ENCODE measurements at regions not wholly inside any gene's neighbourhood (a gene's known extent, or its start where the extent isn't known, plus 50 kb on each side); places are given as distances from the start of the nearest gene placed in this dataset.
"Not testable (repeated sequence)": the region's sequence is repeated elsewhere in the genome, so short reads cannot be mapped to it uniquely, and the experiment has no call there.

DNA sequence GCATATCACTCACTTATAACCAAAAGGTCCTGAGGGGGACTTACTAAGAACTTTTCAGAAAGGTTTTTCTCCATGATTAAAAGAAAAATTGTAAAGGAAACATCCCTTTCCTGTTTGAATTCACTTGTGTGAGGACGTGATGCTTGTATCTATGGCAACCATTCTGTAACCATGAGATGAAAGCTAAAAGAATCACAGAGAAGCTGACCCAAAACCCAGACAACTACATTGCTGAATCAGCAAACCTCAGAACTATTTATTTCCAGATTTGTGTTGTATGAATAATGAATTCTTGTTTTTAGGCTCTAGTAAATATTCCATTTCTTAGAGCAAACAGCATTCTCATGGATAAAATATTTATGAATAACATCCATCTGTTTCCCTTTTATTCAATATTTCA, 91.2 kb downstream of the RCHY1 start:
- ChIA-PET CTCF (no interaction called here), POLR2A (no interaction called here)
- no peak overlapping the region for H3K4me3 Mint-ChIP-seq (ENCODE audit: unreplicated experiment)
- no peaks in the 10 kb centered on the region for H3K4me1 Mint-ChIP-seq (ENCODE audit: insufficient read depth, unreplicated experiment)
- H3K27me3 Mint-ChIP-seq (ENCODE audit: insufficient read depth, unreplicated experiment), result peaks cover 14% of the 10 kb centered on the region
- H3K9me3 Mint-ChIP-seq (ENCODE audit: unreplicated experiment), result no peaks in the 10 kb centered on the region
- intact Hi-C loops (cut with micrococcal nuclease), result no loop called here
- no peak for DNase-seq (ENCODE audit: unreplicated experiment)
- H3K36me3 Mint-ChIP-seq (ENCODE audit: insufficient read depth, unreplicated experiment), result no peaks in the 10 kb centered on the region
- no peak overlapping the region for H3K27ac Mint-ChIP-seq (ENCODE audit: low read depth, unreplicated experiment)
- BruUV-seq (replicated peaks), result no TSS peak
- TF ChIP-seq, protein P1, sequence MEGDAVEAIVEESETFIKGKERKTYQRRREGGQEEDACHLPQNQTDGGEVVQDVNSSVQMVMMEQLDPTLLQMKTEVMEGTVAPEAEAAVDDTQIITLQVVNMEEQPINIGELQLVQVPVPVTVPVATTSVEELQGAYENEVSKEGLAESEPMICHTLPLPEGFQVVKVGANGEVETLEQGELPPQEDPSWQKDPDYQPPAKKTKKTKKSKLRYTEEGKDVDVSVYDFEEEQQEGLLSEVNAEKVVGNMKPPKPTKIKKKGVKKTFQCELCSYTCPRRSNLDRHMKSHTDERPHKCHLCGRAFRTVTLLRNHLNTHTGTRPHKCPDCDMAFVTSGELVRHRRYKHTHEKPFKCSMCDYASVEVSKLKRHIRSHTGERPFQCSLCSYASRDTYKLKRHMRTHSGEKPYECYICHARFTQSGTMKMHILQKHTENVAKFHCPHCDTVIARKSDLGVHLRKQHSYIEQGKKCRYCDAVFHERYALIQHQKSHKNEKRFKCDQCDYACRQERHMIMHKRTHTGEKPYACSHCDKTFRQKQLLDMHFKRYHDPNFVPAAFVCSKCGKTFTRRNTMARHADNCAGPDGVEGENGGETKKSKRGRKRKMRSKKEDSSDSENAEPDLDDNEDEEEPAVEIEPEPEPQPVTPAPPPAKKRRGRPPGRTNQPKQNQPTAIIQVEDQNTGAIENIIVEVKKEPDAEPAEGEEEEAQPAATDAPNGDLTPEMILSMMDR (IDR thresholded peaks at IDR 0.05; ENCODE audit: unreplicated experiment), result no peak

DNA sequence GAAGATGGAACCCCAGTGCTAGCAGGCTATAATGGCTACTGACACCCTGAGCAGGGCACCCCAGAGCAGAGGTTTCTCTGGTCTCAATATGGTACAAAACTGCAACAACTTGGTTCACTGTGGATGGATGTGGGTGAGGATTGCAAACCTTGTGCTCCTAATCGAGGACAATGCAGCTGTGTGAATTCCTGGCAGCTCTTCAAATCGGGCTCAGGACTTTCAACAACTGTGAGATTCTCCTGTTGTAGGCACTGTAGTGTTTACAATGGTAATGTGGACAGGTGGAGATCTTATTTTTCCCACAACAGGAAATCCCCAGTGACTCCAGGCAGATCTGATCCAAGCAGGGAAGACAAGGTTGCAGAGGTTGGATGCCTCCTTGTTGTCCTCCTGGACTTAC, 101.5 kb downstream of the RCHY1 start:
- Mint-ChIP-seq H3K9me3 (ENCODE audit: unreplicated experiment) (peaks cover 7% of the 10 kb centered on the region), H3K4me3 (ENCODE audit: unreplicated experiment) (no peak overlapping the region), H3K36me3 (ENCODE audit: insufficient read depth, unreplicated experiment) (no peaks in the 10 kb centered on the region), H3K4me1 (ENCODE audit: insufficient read depth, unreplicated experiment) (peaks cover 5% of the 10 kb centered on the region), H3K27ac (ENCODE audit: low read depth, unreplicated experiment) (no peak overlapping the region), H3K27me3 (ENCODE audit: insufficient read depth, unreplicated experiment) (peaks cover 24% of the 10 kb centered on the region)
- ChIA-PET POLR2A (no interaction called here), CTCF (no interaction called here)
- no peak for DNase-seq (ENCODE audit: unreplicated experiment)
- no TSS peak for BruUV-seq (replicated peaks)
- TF ChIP-seq, protein P1 (IDR thresholded peaks at IDR 0.05; ENCODE audit: unreplicated experiment), result no peak
- intact Hi-C loops (cut with micrococcal nuclease), result no loop called here

DNA sequence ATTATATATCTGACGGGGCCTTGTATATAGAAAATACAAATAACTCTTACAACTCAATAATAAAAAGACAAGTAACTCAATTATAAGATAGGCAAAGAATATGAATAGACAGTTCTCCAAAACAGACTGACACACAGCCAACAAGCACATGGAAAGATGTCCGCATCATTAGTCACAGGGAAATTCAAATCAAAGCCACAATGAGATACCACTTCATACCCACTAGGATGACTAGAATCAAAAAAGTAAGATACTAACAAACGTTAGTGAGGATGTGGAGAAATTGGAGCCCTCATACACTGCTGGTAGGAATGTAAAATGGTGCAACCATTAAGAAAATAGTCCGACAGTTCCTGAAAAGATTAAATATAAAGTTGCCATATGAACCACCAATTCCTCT, 115.7 kb downstream of the RCHY1 start:
- Mint-ChIP-seq H3K27ac (ENCODE audit: low read depth, unreplicated experiment) (no peak overlapping the region), H3K36me3 (ENCODE audit: insufficient read depth, unreplicated experiment) (no peaks in the 10 kb centered on the region), H3K4me3 (ENCODE audit: unreplicated experiment) (no peak overlapping the region), H3K4me1 (ENCODE audit: insufficient read depth, unreplicated experiment) (no peaks in the 10 kb centered on the region), H3K27me3 (ENCODE audit: insufficient read depth, unreplicated experiment) (no peaks in the 10 kb centered on the region), H3K9me3 (ENCODE audit: unreplicated experiment) (no peaks in the 10 kb centered on the region)
- BruUV-seq (replicated peaks), result no TSS peak
- ChIA-PET POLR2A (no interaction called here), CTCF (no interaction called here)
- TF ChIP-seq, protein P1 (IDR thresholded peaks at IDR 0.05; ENCODE audit: unreplicated experiment), result no peak
- intact Hi-C loops (cut with micrococcal nuclease), result no loop called here
- DNase-seq (ENCODE audit: unreplicated experiment), result no peak

DNA sequence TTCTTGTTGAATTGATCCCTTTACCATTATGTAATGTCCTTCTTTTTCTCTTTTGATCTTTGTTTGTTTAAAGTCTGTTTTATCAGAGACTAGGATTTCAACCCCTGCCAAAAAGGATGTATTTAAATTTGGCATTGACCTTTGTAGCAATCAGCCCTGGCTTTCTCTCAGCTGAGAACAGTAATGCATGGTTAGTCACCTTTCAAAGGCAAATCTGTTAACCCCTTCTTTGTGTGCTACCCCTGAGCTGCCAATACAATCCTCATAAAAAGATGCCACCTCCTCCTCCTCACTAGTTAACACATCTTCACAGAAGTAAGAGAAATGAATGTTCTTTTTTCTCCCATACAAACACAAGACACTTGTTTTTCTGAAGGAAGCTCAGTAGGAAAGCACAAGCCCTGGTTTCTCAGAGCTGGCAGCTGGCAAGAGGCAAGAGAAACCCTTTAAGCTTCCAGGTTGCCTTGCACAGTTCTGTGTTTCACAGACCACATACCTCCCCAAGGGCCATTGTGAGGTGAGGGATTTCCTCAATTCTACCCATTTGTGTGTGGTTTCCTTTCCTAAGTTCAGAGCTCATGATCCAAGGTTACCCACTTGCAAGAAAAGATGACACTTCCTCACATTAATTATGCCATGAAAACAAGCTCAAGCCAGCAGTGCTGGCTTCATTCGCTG, 122.6 kb downstream of the RCHY1 start:
- no peaks in the 10 kb centered on the region for H3K4me1 Mint-ChIP-seq (ENCODE audit: insufficient read depth, unreplicated experiment)
- no TSS peak for BruUV-seq (replicated peaks)
- no peak for DNase-seq (ENCODE audit: unreplicated experiment)
- H3K4me3 Mint-ChIP-seq (ENCODE audit: unreplicated experiment), result no peak overlapping the region
- ChIA-PET CTCF (interaction anchor here (0.7 kb wide), 1 partner anchor 564 kb away, joined by 3 read pairs; no protein-coding TSS in a partner anchor), POLR2A (no interaction called here)
- intact Hi-C loops (cut with micrococcal nuclease), result no loop called here
- TF ChIP-seq, protein P1 (IDR thresholded peaks at IDR 0.05; ENCODE audit: unreplicated experiment), result no peak
- H3K27ac Mint-ChIP-seq (ENCODE audit: low read depth, unreplicated experiment), result no peak overlapping the region
- peaks cover 18% of the 10 kb centered on the region for H3K27me3 Mint-ChIP-seq (ENCODE audit: insufficient read depth, unreplicated experiment)
- H3K9me3 Mint-ChIP-seq (ENCODE audit: unreplicated experiment), result no peaks in the 10 kb centered on the region
- no peaks in the 10 kb centered on the region for H3K36me3 Mint-ChIP-seq (ENCODE audit: insufficient read depth, unreplicated experiment)

DNA sequence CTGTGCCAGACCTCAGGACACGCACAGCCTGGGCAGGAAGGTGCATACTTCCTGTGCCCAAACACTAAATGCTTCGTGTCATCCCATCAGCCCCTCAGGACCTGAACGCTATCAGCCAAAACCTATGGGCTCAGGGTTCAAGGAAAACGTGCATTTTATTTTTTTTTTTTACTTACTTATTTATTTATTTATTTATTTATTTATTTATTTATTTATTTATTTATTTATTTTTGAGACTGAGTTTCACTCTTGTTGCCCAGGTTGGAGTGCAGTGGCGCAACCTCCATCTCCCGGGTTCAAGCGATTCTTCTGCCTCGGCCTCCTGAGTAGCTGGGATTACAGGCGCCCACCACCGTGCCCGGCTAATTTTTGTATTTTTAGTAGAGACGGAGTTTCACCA, 127.8 kb downstream of the RCHY1 start:
- H3K36me3 Mint-ChIP-seq (ENCODE audit: insufficient read depth, unreplicated experiment); intact Hi-C loops (cut with micrococcal nuclease); H3K27ac Mint-ChIP-seq (ENCODE audit: low read depth, unreplicated experiment); H3K9me3 Mint-ChIP-seq (ENCODE audit: unreplicated experiment); CTCF ChIA-PET; POLR2A ChIA-PET; BruUV-seq (replicated peaks); DNase-seq (ENCODE audit: unreplicated experiment); H3K4me1 Mint-ChIP-seq (ENCODE audit: insufficient read depth, unreplicated experiment); H3K4me3 Mint-ChIP-seq (ENCODE audit: unreplicated experiment): not testable (repeated sequence)
- peaks cover 12% of the 10 kb centered on the region for H3K27me3 Mint-ChIP-seq (ENCODE audit: insufficient read depth, unreplicated experiment)
